KBM-7 (cell line): ENCODE measurements at regions not wholly inside any gene's neighbourhood (a gene's known extent, or its start where the extent isn't known, plus 50 kb on each side); places are given as distances from the start of the nearest gene placed in this dataset.

ENCODE experiments used
- DNase-seq: peaks from one replicate; pipeline ENCODE4 v3.0.0-alpha.2; 2015
- in situ Hi-C: fragments of 300-500 bp; cut with MboI; formaldehyde crosslinking; loops from 2 replicates; pipeline ENCODE4 v1.14.3; 2020; ENCODE audit warnings: low sequenced_read_pairs, low pct_unique_long_range_greater_than_20kb, mixed read lengths

- DNase-seq: no peak
- in situ Hi-C loops: no loop called here
These were observed 328.8 kb upstream of the SLC14A2 start for GRCh38 chr18:45286431-45286830.

GRCh38 chr18:45287531-45287930 lies 327.7 kb upstream of the SLC14A2 start:
- in situ Hi-C loops: no loop called here
- DNase-seq: no peak

- in situ Hi-C loops: no loop called here
- no peak for DNase-seq
These were observed 324.9 kb upstream of the SLC14A2 start for GRCh38 chr18:45290364-45290763.

DNA sequence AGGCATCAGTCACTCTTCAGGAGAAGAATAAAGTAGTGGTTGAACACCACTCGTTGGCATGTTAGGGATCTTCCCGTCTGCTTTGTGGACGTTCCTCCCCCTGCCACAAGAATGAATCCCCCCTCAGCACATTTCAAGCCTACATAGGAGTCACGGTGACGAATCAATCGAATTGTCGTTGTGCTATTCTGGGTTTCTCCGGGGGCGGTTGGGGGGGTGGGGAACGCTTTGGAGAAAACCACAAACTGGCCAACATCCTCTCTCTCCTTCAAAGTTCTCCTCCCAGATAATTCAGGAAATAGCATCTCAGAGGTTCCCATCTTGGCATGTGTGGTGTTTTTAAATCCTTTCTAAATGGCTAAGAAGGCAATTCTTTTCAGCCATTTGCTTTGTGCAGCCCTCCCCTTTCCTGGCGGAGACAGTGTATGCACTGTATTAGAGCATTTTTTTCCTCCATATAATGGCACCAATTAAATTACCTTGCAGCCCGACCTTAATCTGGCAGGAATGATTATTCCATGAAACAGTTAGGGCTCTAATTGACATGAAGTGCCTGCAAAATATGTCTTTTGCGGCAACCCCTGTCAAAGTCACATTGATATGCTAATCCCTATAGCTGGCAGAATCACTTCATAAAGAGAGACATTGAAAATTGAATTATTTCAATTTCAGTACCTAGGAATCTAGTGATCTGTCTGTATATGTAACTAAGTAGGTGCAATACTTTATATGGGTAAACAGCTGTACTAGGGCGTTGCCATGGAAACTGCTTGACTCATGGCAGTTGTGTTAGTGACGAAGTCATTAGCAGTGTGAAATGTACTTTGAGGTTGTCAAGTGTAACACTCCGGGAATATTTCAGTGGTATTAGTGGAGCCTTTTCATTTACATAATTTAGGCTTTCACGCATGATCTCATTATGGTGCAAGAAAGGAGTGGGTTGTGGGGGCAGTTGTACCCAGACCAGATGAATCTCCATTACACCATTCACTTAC lies 323.4 kb upstream of the SLC14A2 start:
- in situ Hi-C loops: no loop called here
- DNase-seq: peak; percentile 81

- in situ Hi-C loops: no loop called here
- DNase-seq: no peak
These were observed 319.9 kb upstream of the SLC14A2 start for GRCh38 chr18:45295388-45295787.

GRCh38 chr18:45298986-45299385 lies 316.3 kb upstream of the SLC14A2 start:
- in situ Hi-C loops: no loop called here

DNA sequence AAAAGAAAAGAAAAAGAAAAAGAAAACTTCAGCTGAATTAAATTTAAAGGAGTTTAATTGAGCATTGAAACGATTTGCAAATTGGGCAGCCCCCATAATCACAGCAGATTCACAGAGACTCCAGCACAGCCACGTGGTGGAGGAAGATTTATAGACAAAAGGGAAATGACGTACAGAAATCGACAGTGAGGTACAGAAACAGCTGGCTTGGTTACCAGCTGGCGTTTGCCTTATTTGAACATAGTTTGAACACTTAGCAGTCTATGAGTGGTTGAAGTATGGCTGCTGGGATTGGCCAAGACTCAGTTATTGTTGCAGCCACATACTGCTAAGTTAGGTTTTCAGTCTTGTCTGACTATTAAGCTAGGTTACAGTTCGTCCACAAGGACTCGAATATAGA lies 312.2 kb upstream of the SLC14A2 start:
- in situ Hi-C loops: no loop called here
- DNase-seq: no peak

More at GRCh38 chr18:45298986-45299385, 316.3 kb upstream of the SLC14A2 start:
- DNase-seq: no peak

DNA sequence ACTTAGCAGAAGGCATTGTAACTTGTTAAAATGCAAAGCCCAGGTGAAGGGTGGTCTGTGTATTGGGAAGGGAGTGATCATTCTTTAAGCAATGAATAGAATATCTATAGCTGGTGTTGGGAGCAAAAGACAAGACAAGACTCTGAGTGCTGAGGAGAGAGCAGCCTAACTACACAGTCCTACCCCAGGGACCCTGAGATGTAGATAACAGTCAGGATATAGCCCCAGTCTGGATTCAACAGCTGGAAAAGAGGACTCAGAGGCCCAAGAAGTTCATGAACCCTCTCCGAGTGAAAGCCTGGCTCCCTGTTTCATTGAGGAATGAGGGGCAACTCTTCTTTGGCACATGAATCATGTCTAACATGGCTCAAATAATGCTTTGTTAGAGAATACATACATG lies 310.7 kb upstream of the SLC14A2 start:
- no peak for DNase-seq
- in situ Hi-C loops: no loop called here

GRCh38 chr18:45312555-45313126 lies 302.6 kb upstream of the SLC14A2 start:
- no peak for DNase-seq
- in situ Hi-C loops: no loop called here

- in situ Hi-C loops: no loop called here
- no peak for DNase-seq
These were observed 299.1 kb upstream of the SLC14A2 start for GRCh38 chr18:45316127-45316526.

DNA sequence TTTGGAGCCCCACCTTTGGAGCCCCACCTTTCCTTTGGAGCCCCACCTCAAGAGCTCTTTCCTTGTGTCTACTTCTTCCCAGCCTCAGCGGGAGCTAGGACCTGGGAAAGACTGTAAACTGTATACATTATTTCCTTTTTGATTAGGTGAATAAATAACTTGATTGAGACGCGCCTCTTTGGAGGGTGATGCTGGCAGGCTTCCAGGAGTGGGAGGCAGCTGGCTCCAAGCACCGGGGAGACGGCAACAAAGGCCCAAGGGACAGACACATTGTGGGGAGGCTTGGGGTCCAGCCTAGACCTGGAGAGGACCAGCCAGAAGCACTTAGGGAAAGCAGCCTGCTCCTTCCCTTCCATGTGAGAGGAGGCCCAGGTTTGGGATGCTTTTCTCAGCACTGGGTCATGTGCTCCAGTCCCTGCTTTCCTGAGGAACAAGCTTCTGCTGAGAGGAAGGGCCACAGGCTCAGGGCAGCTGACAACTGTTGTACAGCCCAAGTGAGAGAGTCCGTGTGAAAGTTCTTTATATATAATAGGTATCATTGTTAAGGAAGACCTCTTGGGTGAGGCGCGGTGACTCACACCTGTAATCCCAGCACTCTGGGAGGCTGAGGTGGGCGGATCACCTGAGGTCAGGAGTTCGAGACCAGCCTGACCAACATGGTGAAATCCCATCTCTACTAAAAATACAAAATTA lies 297.2 kb upstream of the SLC14A2 start:
- DNase-seq: no peak
- in situ Hi-C loops: no loop called here

DNA sequence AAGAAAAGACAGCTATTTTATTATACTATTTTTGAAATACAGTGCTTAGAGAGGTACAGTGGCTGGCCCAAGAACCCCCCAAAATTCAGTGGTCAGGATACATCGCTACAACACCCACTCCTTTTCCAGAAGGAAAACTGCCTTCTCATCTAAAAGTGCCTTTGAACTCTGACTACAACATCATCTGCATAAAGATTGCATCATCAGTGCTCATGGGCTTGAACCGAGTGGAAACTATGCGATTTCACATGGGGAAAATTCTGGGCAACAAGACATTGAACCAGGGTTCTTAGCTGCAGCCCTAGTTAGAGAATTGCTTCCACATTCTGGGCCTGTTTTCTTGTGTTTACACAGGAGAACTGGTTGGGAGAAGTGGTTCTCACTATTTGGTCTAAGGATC lies 294.6 kb upstream of the SLC14A2 start:
- in situ Hi-C loops: no loop called here
- DNase-seq: no peak

- DNase-seq: no peak
- in situ Hi-C loops: no loop called here
These were observed 293.8 kb upstream of the SLC14A2 start for GRCh38 chr18:45321520-45321919.

DNA sequence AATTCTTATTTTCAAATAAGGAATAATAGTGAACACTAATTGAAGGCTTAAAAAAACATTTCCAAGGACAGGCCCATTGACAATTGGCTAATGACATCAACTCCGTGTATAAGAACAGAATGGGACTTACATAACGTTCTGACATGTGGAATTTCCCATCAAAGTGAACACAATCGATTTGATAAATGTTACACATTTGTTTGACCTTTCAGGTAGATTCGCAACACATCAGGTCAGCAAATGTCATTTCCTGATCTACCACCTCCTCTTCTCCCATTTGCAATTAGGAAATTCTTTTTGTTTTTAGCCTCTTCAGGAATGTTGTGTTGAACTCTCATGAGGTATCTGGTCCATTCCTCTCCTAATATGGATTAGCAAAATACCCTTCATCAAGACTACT lies 292.9 kb upstream of the SLC14A2 start:
- DNase-seq: no peak
- in situ Hi-C loops: no loop called here

- in situ Hi-C loops: no loop called here
- DNase-seq: no peak
These were observed 291.2 kb upstream of the SLC14A2 start for GRCh38 chr18:45324101-45324494.

DNA sequence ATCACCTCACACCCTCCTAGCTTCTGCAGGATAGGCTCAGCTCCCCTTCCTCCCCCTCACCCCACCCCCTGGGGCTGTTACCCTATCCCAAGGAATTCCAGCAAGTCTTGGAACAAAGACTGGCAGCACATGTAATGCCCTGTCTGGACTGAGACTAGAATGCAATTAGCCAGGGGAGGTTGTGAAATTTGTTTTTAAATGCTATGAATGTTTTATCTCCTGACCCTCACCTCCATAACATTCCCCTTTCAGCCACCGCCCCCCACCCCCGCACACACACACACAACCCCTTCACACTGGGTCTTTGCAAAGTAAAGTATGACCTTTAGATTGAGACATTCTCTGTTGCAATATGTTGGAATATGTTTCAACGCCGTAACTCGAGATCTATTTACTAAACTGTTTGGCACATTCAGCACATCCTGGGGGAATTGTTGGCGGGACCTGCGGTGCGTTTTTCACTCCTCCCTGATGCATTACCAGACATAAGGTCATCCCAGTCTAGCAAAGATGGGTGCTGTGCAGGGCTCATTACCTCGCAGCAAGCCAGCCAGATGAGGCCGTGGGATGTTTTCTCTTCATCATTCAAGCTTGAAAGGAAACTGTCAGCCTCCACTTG lies 290.7 kb upstream of the SLC14A2 start:
- in situ Hi-C loops: no loop called here
- no peak for DNase-seq

- in situ Hi-C loops: no loop called here
- no peak for DNase-seq
These were observed 289.5 kb upstream of the SLC14A2 start for GRCh38 chr18:45325778-45326177.

GRCh38 chr18:45326505-45326904 lies 288.8 kb upstream of the SLC14A2 start:
- in situ Hi-C loops: no loop called here
- no peak for DNase-seq

DNA sequence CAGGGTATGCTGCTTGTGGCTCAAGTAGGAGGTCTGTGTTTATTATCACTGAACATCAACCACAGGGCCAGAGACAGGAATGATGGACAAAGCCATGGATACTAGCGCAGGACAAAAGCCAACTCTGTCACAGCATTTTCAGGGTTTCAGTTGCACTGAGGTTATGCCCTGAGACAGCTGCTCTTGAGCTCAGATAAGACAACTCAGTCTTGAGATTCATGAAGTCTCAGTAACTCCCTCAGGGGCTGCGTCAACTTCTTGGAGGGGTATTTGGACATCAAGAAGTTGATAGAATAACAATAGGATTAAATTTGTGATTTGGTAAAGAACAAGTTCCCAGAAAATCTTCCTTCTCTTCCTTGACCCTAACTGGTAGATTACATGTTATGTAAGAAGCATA lies 287.0 kb upstream of the SLC14A2 start:
- DNase-seq: no peak
- in situ Hi-C loops: no loop called here

DNA sequence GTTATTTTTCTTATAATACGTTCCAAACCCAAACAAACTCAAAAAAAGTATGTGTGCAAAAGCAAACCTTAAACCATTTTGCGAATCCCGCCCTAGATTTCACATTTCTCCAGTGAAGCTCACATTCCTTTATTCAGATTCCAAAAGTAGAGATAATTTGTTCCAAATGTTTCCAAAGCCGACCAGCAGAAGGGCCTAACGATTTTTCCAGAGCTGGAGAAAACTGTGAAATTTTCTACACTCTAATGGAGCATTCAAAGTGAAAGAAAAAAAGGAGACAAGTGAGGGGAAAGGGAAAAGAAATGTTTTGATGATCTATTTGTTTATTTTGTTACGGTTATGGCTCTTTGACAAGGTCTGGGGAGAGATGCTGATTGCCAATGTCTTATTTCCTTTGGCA lies 286.5 kb upstream of the SLC14A2 start:
- in situ Hi-C loops: no loop called here
- no peak for DNase-seq
